Stomach (tissue), 8 donors: ENCODE measurements at regions not wholly inside any gene's neighbourhood (a gene's known extent, or its start where the extent isn't known, plus 50 kb on each side); places are given as distances from the start of the nearest gene placed in this dataset.

Source experiments
- DNase-seq, 2 donors: peaks; one replicate each; pipeline versions ENCODE4 v3.0.0 to v3.0.0-alpha.2; 2013 to 2019
- H3K27ac ChIP-seq, 5 donors: fragments of 200-600 bp in 4 of 5; sonication (generic) in 4 of 5; one replicate each; pipeline ENCODE4 v1.5.1; 2013 to 2019; ENCODE audit warnings: mild to moderate bottlenecking in 1 of 5, moderate library complexity in 1 of 5
- H3K27me3 ChIP-seq, 3 donors: fragments of 200-600 bp; sonication (generic); one replicate each; pipeline ENCODE4 v1.5.1; 2017 to 2019; ENCODE audit warnings: mixed run types in 1 of 3
- H3K36me3 ChIP-seq, 4 donors: fragments of 200-600 bp; sonication (generic); 1 replicate in 3 of 4; 2 replicates in 1 of 4; pipeline ENCODE4 v1.5.1; 2016 to 2019
- H3K4me1 ChIP-seq, 4 donors: fragments of 200-600 bp; sonication (generic); one replicate each; pipeline ENCODE4 v1.5.1; 2016 to 2019
- H3K4me3 ChIP-seq, 4 donors: fragments of 200-600 bp; sonication (generic) in 3 of 4; one replicate each; pipeline ENCODE4 v1.5.1; 2016 to 2019; ENCODE audit warnings: mild to moderate bottlenecking in 1 of 4
- H3K9me3 ChIP-seq, 4 donors: fragments of 200-600 bp; sonication (generic); one replicate each; pipeline ENCODE4 v1.5.1; 2016 to 2019
- EP300 ChIP-seq: sonication (generic); formaldehyde crosslinking; IDR thresholded peaks from one replicate; pipeline ENCODE4 v1.6.1; 2017; ENCODE audit warnings: antibody characterized with exemption
- POLR2A ChIP-seq, 4 donors: fragments of 450-650 bp; IDR thresholded peaks; one replicate each; pipeline ENCODE4 v1.6.1; 2016; ENCODE audit warnings: antibody characterized with exemption in 4 of 4, control low read depth in 2 of 4, mild to moderate bottlenecking in 1 of 4, moderate library complexity in 1 of 4
- POLR2AphosphoS5 ChIP-seq, 3 donors: sonication (generic); formaldehyde crosslinking; IDR thresholded peaks; one replicate each; pipeline ENCODE4 v1.6.1; 2016; ENCODE audit warnings: antibody characterized with exemption in 3 of 3
- WGBS, 5 donors: extraction: QIAGEN DNeasy Blood & Tissue Kit in 3 of 5; methylation state at CpG; one replicate each; pipeline versions ENCODE4 v1.1.5 to v1.1.7; 2013 to 2018; 5-methylcytosine and 5-hydroxymethylcytosine counted together
- intact Hi-C: fragments of 100-400 bp; cut with DNase I; formaldehyde crosslinking; loops from one replicate; pipeline ENCODE4 v1.15.1; 2023; ENCODE audit warnings: low total_unique reads
- TF ChIP-seq, protein P1 (sequence below), 7 experiments: fragments of 450-650 bp in 4 of 7; fragments of 200-600 bp in 3 of 7; sonication (generic) in 3 of 7; IDR thresholded peaks; one replicate each; pipeline ENCODE4 v1.5.1; 2016 to 2019; ENCODE audit warnings: antibody characterized with exemption in 7 of 7, control low read depth in 2 of 7, mild to moderate bottlenecking in 1 of 7
- donor health status: healthy with polysubstance abuse.
- donor health status: Bipolar disorder and iron deficiency.
- donor health status: healthy.

DNA sequence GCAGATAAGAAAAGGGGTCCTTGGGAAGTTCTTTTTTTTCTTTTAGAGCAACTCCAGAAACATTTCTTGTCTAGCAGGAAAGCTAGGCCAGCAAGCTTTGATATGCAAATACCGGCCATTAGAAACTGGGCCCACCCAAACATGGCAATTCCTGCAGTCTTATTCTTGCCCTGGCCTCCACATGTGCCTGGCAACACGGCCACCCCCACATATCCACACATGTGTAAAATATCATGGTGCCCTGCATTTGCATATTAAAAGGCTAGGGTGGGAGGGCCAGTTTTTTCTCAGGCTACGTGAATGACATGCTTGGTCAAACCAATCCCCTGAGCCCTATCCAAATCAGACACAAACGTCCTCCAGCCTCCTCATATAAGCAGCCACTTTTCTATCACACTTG, 171.7 kb upstream of the ZCCHC13 start:
- TF ChIP-seq, protein P1, sequence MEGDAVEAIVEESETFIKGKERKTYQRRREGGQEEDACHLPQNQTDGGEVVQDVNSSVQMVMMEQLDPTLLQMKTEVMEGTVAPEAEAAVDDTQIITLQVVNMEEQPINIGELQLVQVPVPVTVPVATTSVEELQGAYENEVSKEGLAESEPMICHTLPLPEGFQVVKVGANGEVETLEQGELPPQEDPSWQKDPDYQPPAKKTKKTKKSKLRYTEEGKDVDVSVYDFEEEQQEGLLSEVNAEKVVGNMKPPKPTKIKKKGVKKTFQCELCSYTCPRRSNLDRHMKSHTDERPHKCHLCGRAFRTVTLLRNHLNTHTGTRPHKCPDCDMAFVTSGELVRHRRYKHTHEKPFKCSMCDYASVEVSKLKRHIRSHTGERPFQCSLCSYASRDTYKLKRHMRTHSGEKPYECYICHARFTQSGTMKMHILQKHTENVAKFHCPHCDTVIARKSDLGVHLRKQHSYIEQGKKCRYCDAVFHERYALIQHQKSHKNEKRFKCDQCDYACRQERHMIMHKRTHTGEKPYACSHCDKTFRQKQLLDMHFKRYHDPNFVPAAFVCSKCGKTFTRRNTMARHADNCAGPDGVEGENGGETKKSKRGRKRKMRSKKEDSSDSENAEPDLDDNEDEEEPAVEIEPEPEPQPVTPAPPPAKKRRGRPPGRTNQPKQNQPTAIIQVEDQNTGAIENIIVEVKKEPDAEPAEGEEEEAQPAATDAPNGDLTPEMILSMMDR (IDR thresholded peaks at IDR 0.05), result no peak
- TF ChIP-seq EP300, result no peak
- TF ChIP-seq POLR2AphosphoS5 (IDR thresholded peaks at IDR 0.05), result no peak
- TF ChIP-seq POLR2A (IDR thresholded peaks at IDR 0.05), result no peak
- H3K4me3 ChIP-seq, result no peak overlapping the region
- H3K9me3 ChIP-seq, result no peaks in the 10 kb centered on the region
- no peaks in the 10 kb centered on the region for H3K4me1 ChIP-seq
- DNase-seq, result no peak
- 64 to 79% (median 78%) methylated on average over 3 to 4 of the region's 4 CpGs for WGBS, 5 donors
- no peak overlapping the region for H3K27ac ChIP-seq
- peaks cover 0 to 3% (median 0%) of the 10 kb centered on the region in 3 donors for H3K27me3 ChIP-seq
- intact Hi-C loops, result no loop called here
- H3K36me3 ChIP-seq, result peaks cover 0 to 6% (median 2%) of the 10 kb centered on the region in 4 donors

DNA sequence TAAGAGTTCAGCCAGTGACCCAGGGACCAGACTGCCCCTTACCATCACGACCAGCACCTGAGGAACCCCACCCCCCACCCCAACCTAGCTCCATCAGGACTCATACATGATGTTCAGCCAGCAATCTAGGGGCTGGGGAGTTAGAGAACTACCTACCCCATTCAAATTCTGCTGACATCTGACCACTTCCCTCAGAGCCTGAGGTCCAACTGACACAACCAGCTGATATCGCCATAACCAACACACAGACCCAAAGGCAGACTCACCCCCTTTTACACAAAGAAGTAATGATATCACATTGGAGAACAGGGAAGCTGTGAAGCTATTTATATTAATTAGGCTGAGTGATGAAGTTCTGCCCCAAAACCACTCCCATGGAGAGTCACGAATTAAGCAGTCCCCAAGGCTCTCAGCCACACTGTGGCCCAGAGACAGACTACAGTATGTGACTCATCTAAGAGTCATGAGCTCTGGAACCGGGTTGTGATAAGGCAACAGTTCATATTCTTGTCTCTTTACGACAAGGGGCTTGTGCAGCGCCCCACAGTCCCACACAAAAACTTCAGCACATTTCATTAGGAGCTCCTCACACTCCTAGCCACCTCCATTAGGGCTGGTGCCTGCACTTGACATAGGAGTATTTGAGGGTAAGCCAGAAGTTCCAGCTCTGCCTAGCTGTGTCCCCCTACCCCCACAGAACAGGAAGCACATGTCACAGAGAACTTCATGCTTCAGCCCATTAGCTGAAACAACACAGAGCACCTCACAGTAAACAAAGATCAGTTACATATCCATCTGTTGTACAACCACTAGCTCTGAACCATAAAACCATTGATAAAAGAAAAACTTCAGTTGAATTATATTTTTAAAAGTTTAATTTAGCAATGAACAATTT, 184.7 kb upstream of the ZCCHC13 start:
- intact Hi-C loops, result no loop called here
- Histone ChIP-seq H3K27ac (no peak overlapping the region), H3K4me1 (no peaks in the 10 kb centered on the region), H3K9me3 (peaks cover 0 to 17% (median 8%) of the 10 kb centered on the region in 4 donors), H3K36me3 (peaks cover 0 to 34% (median 14%) of the 10 kb centered on the region in 4 donors), H3K4me3 (no peak overlapping the region), H3K27me3 (peaks cover 0 to 3% (median 0%) of the 10 kb centered on the region in 3 donors)
- WGBS, 5 donors, result 61 to 87% (median 67%) methylated on average over 2 to 6 of the region's 6 CpGs
- TF ChIP-seq EP300, result no peak
- TF ChIP-seq, protein P1 (IDR thresholded peaks at IDR 0.05), result no peak
- TF ChIP-seq POLR2A (IDR thresholded peaks at IDR 0.05), result no peak
- no peak for TF ChIP-seq POLR2AphosphoS5 (IDR thresholded peaks at IDR 0.05)
- DNase-seq, result no peak

DNA sequence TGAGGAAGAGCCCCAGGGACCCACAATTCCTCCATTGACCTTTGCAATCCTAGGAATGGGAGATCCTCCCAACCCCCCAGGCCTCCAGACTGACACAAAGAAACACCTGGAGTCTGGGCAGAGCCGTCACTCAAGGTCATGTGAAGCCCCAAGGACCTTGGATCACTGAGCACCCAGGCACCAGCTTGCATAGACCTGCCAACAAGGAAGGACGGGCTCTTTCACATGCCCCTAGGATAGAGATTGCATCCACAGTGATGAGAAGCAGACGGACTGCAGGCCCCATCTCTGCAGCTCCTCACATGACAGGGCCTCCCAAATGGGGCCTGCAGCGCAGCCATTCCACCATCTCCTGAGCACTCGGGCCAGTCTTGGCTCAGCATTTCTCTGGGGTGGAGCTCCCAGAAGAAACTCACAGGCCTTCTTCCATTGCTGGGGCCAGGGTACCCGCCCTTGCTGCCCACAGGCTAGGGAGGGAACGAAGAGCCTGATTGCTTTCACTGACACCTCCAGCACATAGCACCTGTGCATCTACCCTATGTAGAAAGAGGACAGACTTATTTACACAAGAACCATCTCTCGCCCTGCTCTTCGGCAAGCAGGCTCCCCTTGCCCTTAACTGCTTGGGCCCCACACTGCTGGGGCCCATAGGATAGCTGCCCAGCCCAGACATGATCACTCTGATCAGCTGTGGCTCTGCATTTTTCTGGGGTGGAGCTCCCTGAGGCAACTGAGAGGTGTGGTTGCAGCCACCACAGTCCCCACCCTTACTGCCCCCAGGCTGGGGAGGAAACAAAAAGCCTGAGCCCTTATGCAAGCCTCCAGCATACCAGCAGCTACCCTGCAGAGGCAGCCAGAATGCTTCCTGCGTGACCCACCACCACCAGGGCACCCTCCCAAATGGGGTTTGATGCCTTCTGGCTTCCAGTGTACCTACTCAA, 185.7 kb upstream of the ZCCHC13 start:
- WGBS, 5 donors, result 74 to 96% (median 83%) methylated on average over 5 to 10 of the region's 10 CpGs
- Histone ChIP-seq H3K4me3 (no peak overlapping the region), H3K4me1 (no peaks in the 10 kb centered on the region), H3K27ac (no peak overlapping the region), H3K36me3 (peaks cover 0 to 26% (median 11%) of the 10 kb centered on the region in 4 donors), H3K9me3 (peaks cover 0 to 17% (median 8%) of the 10 kb centered on the region in 4 donors), H3K27me3 (peaks cover 0 to 3% (median 0%) of the 10 kb centered on the region in 3 donors)
- intact Hi-C loops, result no loop called here
- DNase-seq, result no peak
- TF ChIP-seq POLR2AphosphoS5 (IDR thresholded peaks at IDR 0.05), result no peak
- TF ChIP-seq EP300, result no peak
- TF ChIP-seq POLR2A (IDR thresholded peaks at IDR 0.05), result no peak
- TF ChIP-seq, protein P1 (IDR thresholded peaks at IDR 0.05), result no peak

DNA sequence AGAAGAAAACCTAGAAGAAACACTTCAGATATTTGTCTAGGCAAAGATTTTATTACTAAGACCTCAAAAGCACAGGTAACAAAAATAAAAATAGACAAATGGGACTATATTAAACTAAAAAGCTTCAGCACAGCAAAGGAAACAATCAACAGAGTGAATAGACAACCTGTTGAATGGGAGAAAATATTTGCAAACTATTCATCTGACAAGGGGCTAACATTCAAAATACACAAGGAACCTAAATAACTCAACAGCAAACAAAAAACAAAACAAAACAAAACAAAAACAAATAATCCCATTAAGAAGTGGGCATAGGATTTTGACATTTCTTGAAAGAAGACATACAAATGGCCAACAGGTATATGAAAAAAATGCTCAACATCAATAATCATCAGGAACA, 192.7 kb upstream of the ZCCHC13 start:
- Histone ChIP-seq H3K27me3 (no peaks in the 10 kb centered on the region), H3K9me3 (peaks cover 0 to 13% (median 2%) of the 10 kb centered on the region in 4 donors), H3K4me1 (no peaks in the 10 kb centered on the region), H3K27ac (no peak overlapping the region), H3K4me3 (no peak overlapping the region), H3K36me3 (peaks cover 0 to 7% (median 4%) of the 10 kb centered on the region in 4 donors)
- DNase-seq, result no peak
- intact Hi-C loops, result no loop called here
- TF ChIP-seq, protein P1 (IDR thresholded peaks at IDR 0.05), result no peak
- TF ChIP-seq POLR2A (IDR thresholded peaks at IDR 0.05), result no peak
- no peak for TF ChIP-seq POLR2AphosphoS5 (IDR thresholded peaks at IDR 0.05)
- TF ChIP-seq EP300, result no peak
